Esophagus muscularis mucosa (tissue), 4 donors: ENCODE measurements at regions not wholly inside any gene's neighbourhood (a gene's known extent, or its start where the extent isn't known, plus 50 kb on each side); places are given as distances from the start of the nearest gene placed in this dataset.

Source experiments
- EP300 ChIP-seq: sonication (generic); formaldehyde crosslinking; IDR thresholded peaks from one replicate; pipeline ENCODE4 v1.6.1; 2017; ENCODE audit warnings: antibody characterized with exemption
- POLR2A ChIP-seq: fragments of 450-650 bp; IDR thresholded peaks from one replicate; pipeline ENCODE4 v1.6.1; 2017; ENCODE audit warnings: antibody characterized with exemption, moderate library complexity, mild to moderate bottlenecking, low read depth
- TF ChIP-seq, protein P1 (sequence below), 3 experiments: fragments of 200-600 bp in 2 of 3; fragments of 450-650 bp in 1 of 3; sonication (generic) in 2 of 3; IDR thresholded peaks; one replicate each; pipeline ENCODE4 v1.5.1; 2017 to 2019; ENCODE audit warnings: antibody characterized with exemption in 3 of 3, mild to moderate bottlenecking in 2 of 3, moderate library complexity in 1 of 3

DNA sequence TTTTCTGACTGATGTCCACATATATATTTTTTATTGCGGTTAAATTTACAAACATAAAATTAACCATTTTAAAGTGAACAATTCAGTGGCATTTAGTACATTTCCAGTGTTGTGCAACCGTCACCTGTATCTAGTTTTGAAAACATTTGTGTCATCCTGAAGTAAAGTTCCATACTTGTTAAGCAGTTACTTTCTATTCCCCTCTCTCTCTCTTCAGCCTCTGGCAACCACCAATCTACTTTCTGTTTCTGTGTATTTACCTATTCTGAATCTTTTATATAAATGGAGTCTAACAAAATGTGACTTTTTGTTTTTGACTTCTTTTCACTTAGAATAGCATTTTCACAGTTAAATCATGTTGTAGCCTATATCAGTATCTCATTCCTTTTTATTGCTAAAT is 480.1 kb upstream of the SMARCA2 start:
- TF ChIP-seq, protein P1, sequence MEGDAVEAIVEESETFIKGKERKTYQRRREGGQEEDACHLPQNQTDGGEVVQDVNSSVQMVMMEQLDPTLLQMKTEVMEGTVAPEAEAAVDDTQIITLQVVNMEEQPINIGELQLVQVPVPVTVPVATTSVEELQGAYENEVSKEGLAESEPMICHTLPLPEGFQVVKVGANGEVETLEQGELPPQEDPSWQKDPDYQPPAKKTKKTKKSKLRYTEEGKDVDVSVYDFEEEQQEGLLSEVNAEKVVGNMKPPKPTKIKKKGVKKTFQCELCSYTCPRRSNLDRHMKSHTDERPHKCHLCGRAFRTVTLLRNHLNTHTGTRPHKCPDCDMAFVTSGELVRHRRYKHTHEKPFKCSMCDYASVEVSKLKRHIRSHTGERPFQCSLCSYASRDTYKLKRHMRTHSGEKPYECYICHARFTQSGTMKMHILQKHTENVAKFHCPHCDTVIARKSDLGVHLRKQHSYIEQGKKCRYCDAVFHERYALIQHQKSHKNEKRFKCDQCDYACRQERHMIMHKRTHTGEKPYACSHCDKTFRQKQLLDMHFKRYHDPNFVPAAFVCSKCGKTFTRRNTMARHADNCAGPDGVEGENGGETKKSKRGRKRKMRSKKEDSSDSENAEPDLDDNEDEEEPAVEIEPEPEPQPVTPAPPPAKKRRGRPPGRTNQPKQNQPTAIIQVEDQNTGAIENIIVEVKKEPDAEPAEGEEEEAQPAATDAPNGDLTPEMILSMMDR (IDR thresholded peaks at IDR 0.05) = no peak
- no peak for TF ChIP-seq POLR2A
- TF ChIP-seq EP300 = no peak
